ENCODE measurements at regions not wholly inside any gene's neighbourhood (a gene's known extent, or its start where the extent isn't known, plus 50 kb on each side); places are given as distances from the start of the nearest gene placed in this dataset.

DNA sequence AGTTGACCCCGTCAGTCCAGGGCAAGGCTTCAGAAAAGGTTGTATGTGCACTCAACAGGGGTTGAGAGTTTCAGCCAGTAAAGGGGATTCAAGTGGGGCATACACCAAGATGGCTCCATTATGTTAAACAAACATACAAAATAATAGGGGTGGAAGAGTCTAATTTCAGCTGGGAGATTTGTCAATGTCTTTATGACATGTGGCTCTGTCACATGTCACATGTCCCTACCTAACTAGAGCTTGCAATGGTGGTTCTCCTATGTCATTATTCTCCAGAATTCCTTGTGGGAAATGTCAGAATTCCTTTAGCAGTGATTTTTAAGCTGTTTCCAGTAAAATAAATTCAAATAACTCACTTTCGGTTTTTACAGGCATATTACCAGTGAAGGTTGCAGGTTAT is 392.0 kb upstream of the ADGRL4 start:
- Histone ChIP-seq H3K27me3 (replicated peaks in 1 of 7) (no peaks in the 10 kb centered on the region), H3K27ac (no peak overlapping the region), H3K4me3 (no peak overlapping the region), H3K4me1 (no peaks in the 10 kb centered on the region), H3K36me3 (no peaks in the 10 kb centered on the region), H3K9me3 (no peaks in the 10 kb centered on the region)
- 79 to 89% (median 86%) methylated on average over 2 of the region's 2 CpGs for WGBS, 5 donors
- no peak for DNase-seq
- intact Hi-C loops (cut with DNase I; ENCODE audit: low total_unique reads) = no loop called here
- TF ChIP-seq POLR2AphosphoS5 (IDR thresholded peaks at IDR 0.05) (no peak), POLR2A (IDR thresholded peaks at IDR 0.05) (no peak)
- TF ChIP-seq, protein P1, sequence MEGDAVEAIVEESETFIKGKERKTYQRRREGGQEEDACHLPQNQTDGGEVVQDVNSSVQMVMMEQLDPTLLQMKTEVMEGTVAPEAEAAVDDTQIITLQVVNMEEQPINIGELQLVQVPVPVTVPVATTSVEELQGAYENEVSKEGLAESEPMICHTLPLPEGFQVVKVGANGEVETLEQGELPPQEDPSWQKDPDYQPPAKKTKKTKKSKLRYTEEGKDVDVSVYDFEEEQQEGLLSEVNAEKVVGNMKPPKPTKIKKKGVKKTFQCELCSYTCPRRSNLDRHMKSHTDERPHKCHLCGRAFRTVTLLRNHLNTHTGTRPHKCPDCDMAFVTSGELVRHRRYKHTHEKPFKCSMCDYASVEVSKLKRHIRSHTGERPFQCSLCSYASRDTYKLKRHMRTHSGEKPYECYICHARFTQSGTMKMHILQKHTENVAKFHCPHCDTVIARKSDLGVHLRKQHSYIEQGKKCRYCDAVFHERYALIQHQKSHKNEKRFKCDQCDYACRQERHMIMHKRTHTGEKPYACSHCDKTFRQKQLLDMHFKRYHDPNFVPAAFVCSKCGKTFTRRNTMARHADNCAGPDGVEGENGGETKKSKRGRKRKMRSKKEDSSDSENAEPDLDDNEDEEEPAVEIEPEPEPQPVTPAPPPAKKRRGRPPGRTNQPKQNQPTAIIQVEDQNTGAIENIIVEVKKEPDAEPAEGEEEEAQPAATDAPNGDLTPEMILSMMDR (IDR thresholded peaks at IDR 0.05 in 8 of 11, conservative IDR thresholded peaks at IDR 0.05 in 3 of 11) = no peak

GRCh38 chr1:79396901-79397300 is 390.4 kb upstream of the ADGRL4 start:
- 41 to 70% (median 63%) methylated on average over 2 of the region's 2 CpGs for WGBS, 5 donors
- Histone ChIP-seq H3K27ac (no peak overlapping the region), H3K9me3 (no peaks in the 10 kb centered on the region), H3K4me3 (no peak overlapping the region), H3K36me3 (no peaks in the 10 kb centered on the region), H3K4me1 (no peaks in the 10 kb centered on the region), H3K27me3 (replicated peaks in 1 of 7) (no peaks in the 10 kb centered on the region)
- intact Hi-C loops (cut with DNase I; ENCODE audit: low total_unique reads) = no loop called here
- TF ChIP-seq POLR2A (IDR thresholded peaks at IDR 0.05) (no peak), POLR2AphosphoS5 (IDR thresholded peaks at IDR 0.05) (no peak)
- TF ChIP-seq, protein P1 (IDR thresholded peaks at IDR 0.05 in 8 of 11, conservative IDR thresholded peaks at IDR 0.05 in 3 of 11) = no peak
- no peak for DNase-seq

DNA sequence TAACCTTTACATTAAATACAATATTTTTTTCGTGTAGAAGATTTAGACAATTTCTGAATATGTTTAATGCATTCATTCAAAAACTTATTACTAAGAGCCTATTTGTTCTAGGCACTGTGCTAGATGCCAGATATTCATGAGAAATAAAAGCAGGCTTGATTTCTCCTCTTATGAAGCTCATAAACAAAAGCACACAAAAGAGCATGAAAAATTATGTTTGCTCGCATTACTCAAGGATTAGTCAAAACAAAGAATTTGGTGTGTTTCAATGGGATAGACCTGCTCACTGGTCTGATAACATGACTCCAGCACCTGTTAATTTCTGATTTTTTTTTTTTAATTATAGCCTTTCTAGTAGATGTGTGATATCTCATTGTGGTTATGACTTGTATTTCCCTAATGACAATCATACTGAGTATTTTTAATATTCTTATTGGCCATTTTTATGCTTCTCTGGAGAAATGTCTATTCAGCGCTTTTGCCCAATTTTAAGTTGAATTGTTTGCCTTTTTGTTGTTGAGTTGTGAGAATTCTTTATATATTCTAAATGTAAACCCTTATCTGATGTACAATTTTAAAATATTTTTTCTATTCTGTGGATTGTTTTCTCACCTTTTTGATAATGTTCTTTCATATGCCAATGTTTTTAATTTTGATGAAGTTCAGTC is 382.3 kb upstream of the ADGRL4 start:
- no peak for DNase-seq
- no peak overlapping the region for H3K4me3 ChIP-seq
- H3K27me3 ChIP-seq (replicated peaks in 1 of 7) = no peaks in the 10 kb centered on the region
- TF ChIP-seq, protein P1 (IDR thresholded peaks at IDR 0.05 in 8 of 11, conservative IDR thresholded peaks at IDR 0.05 in 3 of 11) = no peak
- TF ChIP-seq POLR2AphosphoS5 (IDR thresholded peaks at IDR 0.05) = no peak
- no peak for TF ChIP-seq POLR2A (IDR thresholded peaks at IDR 0.05)
- H3K4me1 ChIP-seq = no peaks in the 10 kb centered on the region
- no peaks in the 10 kb centered on the region for H3K9me3 ChIP-seq
- no peaks in the 10 kb centered on the region for H3K36me3 ChIP-seq
- 88 to 96% (median 92%) methylated on average over 3 of the region's 3 CpGs for WGBS, 5 donors
- intact Hi-C loops (cut with DNase I; ENCODE audit: low total_unique reads) = no loop called here
- no peak overlapping the region for H3K27ac ChIP-seq

DNA sequence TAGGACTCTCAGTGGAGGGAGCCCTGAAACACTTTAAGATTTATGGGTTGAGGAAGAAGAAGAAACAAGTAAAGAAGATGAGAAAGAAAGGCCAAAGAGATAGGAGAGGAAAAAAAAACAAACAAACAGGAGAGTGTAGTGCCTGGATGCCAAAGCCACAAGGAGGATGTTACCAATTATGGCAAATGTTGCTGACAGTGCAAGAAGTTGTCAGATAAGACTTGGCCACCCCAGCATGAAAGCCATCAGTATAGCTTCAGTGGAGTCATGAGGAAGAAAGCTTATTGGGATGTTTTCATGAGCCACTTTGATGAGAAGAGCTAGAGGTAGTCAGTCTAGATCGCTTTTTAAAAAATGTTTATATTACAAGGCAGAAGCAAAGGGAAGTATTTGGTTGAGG is 380.2 kb upstream of the ADGRL4 start:
- intact Hi-C loops (cut with DNase I; ENCODE audit: low total_unique reads) = no loop called here
- Histone ChIP-seq H3K4me3 (no peak overlapping the region), H3K27me3 (replicated peaks in 1 of 7) (no peaks in the 10 kb centered on the region), H3K27ac (no peak overlapping the region), H3K9me3 (no peaks in the 10 kb centered on the region), H3K36me3 (no peaks in the 10 kb centered on the region), H3K4me1 (no peaks in the 10 kb centered on the region)
- TF ChIP-seq, protein P1 (IDR thresholded peaks at IDR 0.05 in 8 of 11, conservative IDR thresholded peaks at IDR 0.05 in 3 of 11) = no peak
- TF ChIP-seq POLR2AphosphoS5 (IDR thresholded peaks at IDR 0.05) (no peak), POLR2A (IDR thresholded peaks at IDR 0.05) (no peak)
- no peak for DNase-seq
- WGBS, 5 donors = 82 to 93% (median 88%) methylated on average over 1 of the region's 1 CpG
